Gastroesophageal sphincter (tissue), 4 donors: ENCODE measurements at regions not wholly inside any gene's neighbourhood (a gene's known extent, or its start where the extent isn't known, plus 50 kb on each side); places are given as distances from the start of the nearest gene placed in this dataset.

Experiments used
- ATAC-seq: fragments of 150-250 bp; one replicate; pipeline ENCODE4 v1.9.1; 2016; ENCODE audit warnings: mild to moderate bottlenecking, moderate library complexity
- H3K27ac ChIP-seq, 4 donors: fragments of 200-600 bp; sonication (generic) in 3 of 4; 1 replicate in 3 of 4; 2 replicates in 1 of 4; pipeline ENCODE4 v1.5.1; 2016 to 2019
- H3K27me3 ChIP-seq: fragments of 200-600 bp; sonication (generic); one replicate; pipeline ENCODE4 v1.5.1; 2019
- H3K36me3 ChIP-seq, 2 donors: fragments of 200-600 bp; sonication (generic); one replicate each; pipeline ENCODE4 v1.5.1; 2019; ENCODE audit warnings: control low read depth in 1 of 2
- H3K4me1 ChIP-seq, 3 donors: fragments of 200-600 bp; sonication (generic); 1 replicate in 2 of 3; 2 replicates in 1 of 3; pipeline ENCODE4 v1.5.1; 2016 to 2019; ENCODE audit warnings: control low read depth in 2 of 3
- H3K4me3 ChIP-seq, 2 donors: fragments of 200-600 bp; sonication (generic); one replicate each; pipeline ENCODE4 v1.5.1; 2019; ENCODE audit warnings: mild to moderate bottlenecking in 1 of 2, moderate library complexity in 1 of 2
- H3K9me3 ChIP-seq, 3 donors: fragments of 200-600 bp; sonication (generic); one replicate each; pipeline ENCODE4 v1.5.1; 2017 to 2019; ENCODE audit warnings: control low read depth in 2 of 3
- EP300 ChIP-seq: sonication (generic); formaldehyde crosslinking; IDR thresholded peaks from one replicate; pipeline ENCODE4 v1.6.1; 2017; ENCODE audit warnings: antibody characterized with exemption, mild to moderate bottlenecking
- POLR2A ChIP-seq, 2 donors: fragments of 450-650 bp; IDR thresholded peaks; one replicate each; pipeline ENCODE4 v1.6.1; 2017; ENCODE audit warnings: antibody characterized with exemption in 2 of 2, mild to moderate bottlenecking in 2 of 2, moderate library complexity in 1 of 2
- POLR2AphosphoS5 ChIP-seq: sonication (generic); formaldehyde crosslinking; IDR thresholded peaks from one replicate; pipeline ENCODE4 v1.6.1; 2017; ENCODE audit warnings: antibody characterized with exemption
- WGBS, 2 donors: methylation state at CpG; one replicate each; pipeline ENCODE4 v1.1.5; 2018; ENCODE audit warnings: low coverage in 1 of 2; 5-methylcytosine and 5-hydroxymethylcytosine counted together
- TF ChIP-seq, protein P1 (sequence below), 4 experiments: fragments of 200-600 bp in 2 of 4; fragments of 450-650 bp in 2 of 4; sonication (generic) in 1 of 4; IDR thresholded peaks; one replicate each; pipeline ENCODE4 v1.5.1; 2017 to 2019; ENCODE audit warnings: antibody characterized with exemption in 4 of 4, mild to moderate bottlenecking in 2 of 4, moderate library complexity in 2 of 4

DNA sequence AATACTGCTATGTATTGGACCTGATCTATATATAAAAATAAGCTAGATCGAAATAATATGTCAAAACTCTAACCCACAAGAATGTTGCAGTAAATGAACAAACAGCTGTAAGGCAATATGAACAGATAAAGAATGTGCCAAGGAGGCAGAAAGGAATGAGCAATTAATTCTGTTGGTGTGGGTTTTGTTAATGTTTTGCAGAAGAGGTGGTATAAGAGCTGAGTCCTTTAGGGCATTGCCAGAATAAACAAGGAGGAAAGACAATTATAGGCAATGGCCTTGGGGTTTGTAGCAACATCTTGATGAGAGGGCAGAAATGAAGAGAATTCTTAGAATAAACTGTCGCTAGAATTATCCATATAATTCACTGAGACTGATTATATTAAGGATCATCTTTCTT, 240.9 kb upstream of the GULP1 start:
- TF ChIP-seq, protein P1, sequence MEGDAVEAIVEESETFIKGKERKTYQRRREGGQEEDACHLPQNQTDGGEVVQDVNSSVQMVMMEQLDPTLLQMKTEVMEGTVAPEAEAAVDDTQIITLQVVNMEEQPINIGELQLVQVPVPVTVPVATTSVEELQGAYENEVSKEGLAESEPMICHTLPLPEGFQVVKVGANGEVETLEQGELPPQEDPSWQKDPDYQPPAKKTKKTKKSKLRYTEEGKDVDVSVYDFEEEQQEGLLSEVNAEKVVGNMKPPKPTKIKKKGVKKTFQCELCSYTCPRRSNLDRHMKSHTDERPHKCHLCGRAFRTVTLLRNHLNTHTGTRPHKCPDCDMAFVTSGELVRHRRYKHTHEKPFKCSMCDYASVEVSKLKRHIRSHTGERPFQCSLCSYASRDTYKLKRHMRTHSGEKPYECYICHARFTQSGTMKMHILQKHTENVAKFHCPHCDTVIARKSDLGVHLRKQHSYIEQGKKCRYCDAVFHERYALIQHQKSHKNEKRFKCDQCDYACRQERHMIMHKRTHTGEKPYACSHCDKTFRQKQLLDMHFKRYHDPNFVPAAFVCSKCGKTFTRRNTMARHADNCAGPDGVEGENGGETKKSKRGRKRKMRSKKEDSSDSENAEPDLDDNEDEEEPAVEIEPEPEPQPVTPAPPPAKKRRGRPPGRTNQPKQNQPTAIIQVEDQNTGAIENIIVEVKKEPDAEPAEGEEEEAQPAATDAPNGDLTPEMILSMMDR (IDR thresholded peaks at IDR 0.05) = no peak
- no peak for TF ChIP-seq POLR2A (IDR thresholded peaks at IDR 0.05)
- no peak for TF ChIP-seq POLR2AphosphoS5
- no peak for TF ChIP-seq EP300
- no peak for ATAC-seq
- WGBS, 2 donors = 47 to 82% methylated on average over 2 of the region's 2 CpGs
- no peak overlapping the region for H3K27ac ChIP-seq
- H3K27me3 ChIP-seq = no peaks in the 10 kb centered on the region
- H3K9me3 ChIP-seq = no peaks in the 10 kb centered on the region
- no peaks in the 10 kb centered on the region for H3K36me3 ChIP-seq
- H3K4me1 ChIP-seq = no peaks in the 10 kb centered on the region
- no peak overlapping the region for H3K4me3 ChIP-seq

DNA sequence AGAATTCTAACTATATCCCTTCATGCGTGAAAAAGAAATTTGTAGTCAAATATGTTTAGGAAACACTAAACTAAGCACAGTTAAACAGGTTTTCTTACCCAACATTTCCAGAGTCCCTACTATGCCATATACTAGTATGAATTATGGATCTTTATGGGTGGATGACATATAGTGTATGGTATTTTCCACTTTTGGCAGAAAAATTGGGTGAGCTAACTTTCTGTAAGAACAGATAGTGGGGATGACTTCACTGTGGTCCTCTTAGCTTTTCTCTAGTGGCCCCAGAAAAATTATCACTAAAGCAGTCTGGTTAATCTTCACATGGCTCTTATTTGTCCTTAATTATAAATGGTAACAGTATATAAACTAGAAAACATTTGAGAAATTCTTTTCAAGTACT, 240.0 kb upstream of the GULP1 start:
- no peak overlapping the region for H3K4me3 ChIP-seq
- no peaks in the 10 kb centered on the region for H3K4me1 ChIP-seq
- no peaks in the 10 kb centered on the region for H3K27me3 ChIP-seq
- no peaks in the 10 kb centered on the region for H3K9me3 ChIP-seq
- no peak for ATAC-seq
- no peaks in the 10 kb centered on the region for H3K36me3 ChIP-seq
- TF ChIP-seq POLR2A (IDR thresholded peaks at IDR 0.05) = no peak
- TF ChIP-seq, protein P1 (IDR thresholded peaks at IDR 0.05) = no peak
- TF ChIP-seq POLR2AphosphoS5 = no peak
- TF ChIP-seq EP300 = no peak
- H3K27ac ChIP-seq = no peak overlapping the region
- WGBS, 2 donors = 100% methylated on average over 1 of the region's 1 CpG

DNA sequence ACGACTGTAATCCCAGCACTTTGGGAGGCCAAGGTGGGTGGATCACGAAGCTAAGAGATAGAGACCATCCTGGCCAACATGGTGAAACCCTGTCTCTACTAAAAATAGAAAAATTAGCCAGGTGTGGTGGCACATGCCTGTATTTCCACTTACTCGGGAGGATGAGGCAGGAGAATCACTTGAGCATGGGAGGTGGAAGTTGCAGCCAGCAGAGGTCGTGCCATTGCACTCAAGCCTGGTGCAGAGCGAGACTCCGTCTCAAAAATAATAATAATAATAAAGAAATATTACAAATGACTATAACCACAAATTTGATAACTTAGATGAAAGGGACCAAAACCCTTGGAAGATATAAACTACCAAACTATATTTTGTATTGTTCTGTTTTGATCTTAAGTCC, 226.3 kb upstream of the GULP1 start:
- no peak for ATAC-seq
- H3K27me3 ChIP-seq = no peaks in the 10 kb centered on the region
- no peak overlapping the region for H3K27ac ChIP-seq
- H3K36me3 ChIP-seq = no peaks in the 10 kb centered on the region
- no peaks in the 10 kb centered on the region for H3K9me3 ChIP-seq
- no peak overlapping the region for H3K4me3 ChIP-seq
- WGBS, 2 donors = 88 to 100% methylated on average over 3 to 6 of the region's 6 CpGs
- TF ChIP-seq, protein P1 (IDR thresholded peaks at IDR 0.05) = no peak
- TF ChIP-seq POLR2AphosphoS5 = no peak
- TF ChIP-seq EP300 = no peak
- TF ChIP-seq POLR2A (IDR thresholded peaks at IDR 0.05) = no peak
- no peaks in the 10 kb centered on the region for H3K4me1 ChIP-seq

DNA sequence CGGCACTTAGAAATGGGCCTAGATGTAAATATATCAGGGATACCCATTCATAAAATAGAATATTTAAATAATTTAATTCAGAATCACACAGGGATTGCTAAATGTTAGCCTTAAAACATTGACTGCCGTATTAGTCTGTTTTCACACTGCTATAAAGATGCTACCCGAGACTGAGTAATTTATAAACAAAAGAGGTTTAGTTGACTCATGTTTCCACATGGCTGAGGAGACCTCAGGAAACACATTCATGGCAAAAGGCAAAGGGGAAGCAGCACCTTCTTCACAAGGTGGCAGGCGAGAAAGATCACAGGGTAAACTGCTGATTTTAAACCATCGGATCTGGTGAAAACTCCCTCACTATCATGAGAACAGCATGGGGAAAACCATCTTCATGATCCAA, 223.6 kb upstream of the GULP1 start:
- H3K4me3 ChIP-seq = no peak overlapping the region
- 55 to 57% methylated on average over 5 of the region's 5 CpGs for WGBS, 2 donors
- TF ChIP-seq POLR2AphosphoS5 = no peak
- TF ChIP-seq POLR2A (IDR thresholded peaks at IDR 0.05) = no peak
- TF ChIP-seq, protein P1 (IDR thresholded peaks at IDR 0.05) = no peak
- no peak for TF ChIP-seq EP300
- H3K9me3 ChIP-seq = peaks cover 0 to 10% (median 0%) of the 10 kb centered on the region in 3 donors
- H3K4me1 ChIP-seq = no peaks in the 10 kb centered on the region
- H3K27ac ChIP-seq = no peak overlapping the region
- no peak for ATAC-seq
- no peaks in the 10 kb centered on the region for H3K36me3 ChIP-seq
- H3K27me3 ChIP-seq = no peaks in the 10 kb centered on the region

DNA sequence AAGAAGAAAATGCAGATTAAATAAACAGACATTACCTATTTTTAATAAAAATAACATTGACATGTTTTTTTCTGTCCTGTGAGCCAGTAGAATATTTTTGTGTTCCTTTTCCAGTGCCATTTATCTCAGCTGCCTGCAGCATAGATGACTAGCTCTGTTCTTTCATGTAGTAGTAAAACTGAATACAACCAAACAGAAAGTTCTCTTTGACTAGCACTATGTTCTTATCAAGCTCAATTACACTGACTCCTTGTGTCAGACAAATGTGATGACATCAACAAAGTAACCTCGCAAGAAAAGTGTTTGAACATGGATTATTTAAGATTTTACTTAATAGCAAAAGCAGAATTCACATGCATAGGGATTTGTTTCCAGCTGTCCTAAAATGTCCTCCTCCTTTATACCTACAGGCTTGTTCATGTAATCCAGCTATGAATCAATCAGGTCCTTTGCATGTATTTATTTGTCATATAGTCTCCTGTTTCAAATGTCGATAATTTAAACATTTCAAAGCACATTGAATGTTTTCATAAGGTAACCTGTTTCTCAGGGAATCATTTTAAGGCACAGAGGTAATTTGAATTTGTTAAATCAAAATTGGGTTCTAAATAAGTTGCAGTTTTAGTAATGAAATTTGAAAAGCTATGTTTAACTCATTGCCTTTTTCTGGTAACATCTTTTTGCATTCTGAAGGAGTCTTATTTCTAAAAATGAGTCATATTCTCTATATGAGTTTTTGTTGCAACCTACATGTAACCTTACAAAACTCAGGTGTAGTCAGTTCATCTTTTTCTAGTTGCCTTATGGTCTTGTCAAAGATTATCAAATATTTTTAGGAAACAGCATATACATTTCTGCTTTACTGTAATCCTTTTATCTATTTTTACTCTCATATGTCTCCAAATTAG, 215.3 kb upstream of the GULP1 start:
- Histone ChIP-seq H3K27ac (no peak overlapping the region), H3K27me3 (no peaks in the 10 kb centered on the region), H3K4me3 (no peak overlapping the region), H3K4me1 (no peaks in the 10 kb centered on the region), H3K36me3 (no peaks in the 10 kb centered on the region), H3K9me3 (peaks cover 0 to 28% (median 0%) of the 10 kb centered on the region in 3 donors)
- TF ChIP-seq EP300 (no peak), POLR2A (IDR thresholded peaks at IDR 0.05) (no peak), POLR2AphosphoS5 (no peak)
- TF ChIP-seq, protein P1 (IDR thresholded peaks at IDR 0.05) = no peak
- 78 to 82% methylated on average over 2 of the region's 2 CpGs for WGBS, 2 donors
- no peak for ATAC-seq
